GM23338 (cell line): ENCODE measurements at regions not wholly inside any gene's neighbourhood (a gene's known extent, or its start where the extent isn't known, plus 50 kb on each side); places are given as distances from the start of the nearest gene placed in this dataset.

ENCODE experiments used
- ATAC-seq: fragments of 200-7000 bp; cut with Tn5 transposase; 3 replicates; pipeline ENCODE4 v1.9.1; 2020
- DNase-seq: peaks from one replicate; pipeline ENCODE4 v3.0.0-alpha.2; 2015; ENCODE audit warnings: low spot score
- H2AFZ ChIP-seq: fragments of 200-600 bp; sonication (generic); 2 replicates; pipeline ENCODE4 v1.8.0; 2016; ENCODE audit warnings: antibody characterized with exemption, mild to moderate bottlenecking, moderate library complexity
- H3F3A ChIP-seq: fragments of 200-600 bp; sonication (generic); replicated peaks from 2 replicates; pipeline ENCODE4 v1.8.0; 2017; ENCODE audit warnings: antibody characterized with exemption, mixed run types, low read depth
- H3K27ac ChIP-seq: fragments of 200-600 bp; sonication (generic); 2 replicates; pipeline ENCODE4 v1.6.1; 2016; ENCODE audit warnings: low read depth
- H3K27me3 ChIP-seq: fragments of 200-600 bp; sonication (generic); 2 replicates; pipeline ENCODE4 v1.8.0; 2016; ENCODE audit warnings: mild to moderate bottlenecking, mixed run types, moderate library complexity; ENCODE audit not compliant: insufficient read depth
- H3K36me3 ChIP-seq: fragments of 200-600 bp; sonication (generic); 2 replicates; pipeline ENCODE4 v1.8.0; 2016; ENCODE audit warnings: mild to moderate bottlenecking; ENCODE audit not compliant: insufficient read depth
- H3K4me1 ChIP-seq: fragments of 200-600 bp; sonication (generic); 2 replicates; pipeline ENCODE4 v1.8.0; 2016; ENCODE audit warnings: mild to moderate bottlenecking, moderate library complexity; ENCODE audit not compliant: insufficient read depth
- H3K4me2 ChIP-seq: fragments of 200-600 bp; sonication (generic); 2 replicates; pipeline ENCODE4 v1.7.1; 2017; ENCODE audit warnings: mixed run types
- H3K4me3 ChIP-seq: fragments of 200-600 bp; sonication (generic); 2 replicates; pipeline ENCODE4 v1.6.1; 2016; ENCODE audit warnings: mixed run types
- H3K79me2 ChIP-seq: fragments of 200-600 bp; sonication (generic); replicated peaks from 2 replicates; pipeline ENCODE4 v1.8.0; 2017; ENCODE audit warnings: mild to moderate bottlenecking; ENCODE audit not compliant: insufficient read depth
- H3K9me2 ChIP-seq: fragments of 200-600 bp; sonication (generic); 2 replicates; pipeline ENCODE4 v1.8.0; 2017; ENCODE audit not compliant: insufficient read depth
- H4K20me1 ChIP-seq: fragments of 200-600 bp; sonication (generic); replicated peaks from 2 replicates; pipeline ENCODE4 v1.8.0; 2017; ENCODE audit warnings: mild to moderate bottlenecking; ENCODE audit not compliant: insufficient read depth
- H3K27ac Mint-ChIP-seq: 2 replicates; pipeline ENCODE4 v1.8.0; 2020; ENCODE audit warnings: inconsistent platforms, mild to moderate bottlenecking, moderate library complexity, mixed read lengths
- H3K27me3 Mint-ChIP-seq: 3 replicates; pipeline ENCODE4 v1.8.0; 2022; ENCODE audit warnings: low read depth, mild to moderate bottlenecking, moderate library complexity, mixed read lengths, inconsistent platforms; ENCODE audit not compliant: insufficient read depth, poor library complexity
- H3K36me3 Mint-ChIP-seq: 3 replicates; pipeline ENCODE4 v1.8.0; 2021; ENCODE audit warnings: low read depth, mild to moderate bottlenecking, inconsistent platforms, moderate library complexity, mixed read lengths
- H3K4me1 Mint-ChIP-seq: 3 replicates; pipeline ENCODE4 v1.8.0; 2020; ENCODE audit warnings: mild to moderate bottlenecking, inconsistent platforms, mixed read lengths
- H3K4me3 Mint-ChIP-seq: 3 replicates; pipeline ENCODE4 v1.8.0; 2021; ENCODE audit warnings: moderate library complexity, mild to moderate bottlenecking, inconsistent platforms, mixed read lengths
- H3K9me3 Mint-ChIP-seq: 3 replicates; pipeline ENCODE4 v1.8.0; 2020; ENCODE audit warnings: moderate library complexity, mild to moderate bottlenecking, inconsistent platforms, mixed read lengths
- CREB1 ChIP-seq: fragments of 250-450 bp; sonication (Bioruptor Pico); IDR thresholded peaks from 2 replicates; pipeline ENCODE4 v1.5.0; 2020; ENCODE audit warnings: low read depth, mild to moderate bottlenecking, moderate library complexity
- EZH2phosphoT487 ChIP-seq: fragments of 200-600 bp; sonication (generic); IDR thresholded peaks from one replicate; pipeline ENCODE4 v1.8.1; 2018; ENCODE audit warnings: antibody characterized with exemption; ENCODE audit not compliant: unreplicated experiment
- JUNB ChIP-seq: IDR thresholded peaks from one replicate; pipeline ENCODE4 v1.6.1; 2016; ENCODE audit warnings: antibody characterized with exemption; ENCODE audit not compliant: unreplicated experiment
- POLR2AphosphoS5 ChIP-seq: IDR thresholded peaks from 2 replicates; pipeline ENCODE4 v1.6.1; 2016; ENCODE audit warnings: antibody characterized with exemption, low read depth
- REST ChIP-seq: IDR thresholded peaks from one replicate; pipeline ENCODE4 v1.6.1; 2018; ENCODE audit warnings: antibody characterized with exemption; ENCODE audit not compliant: unreplicated experiment
- ZNF331 ChIP-seq: fragments of 250-450 bp; sonication (Bioruptor Pico); IDR thresholded peaks from 2 replicates; pipeline ENCODE4 v1.5.0; 2020; ENCODE audit warnings: low read depth, mild to moderate bottlenecking, moderate library complexity
- ZNF462 ChIP-seq: fragments of 250-450 bp; sonication (Bioruptor Pico); IDR thresholded peaks from 2 replicates; pipeline ENCODE4 v1.5.0; 2020; ENCODE audit warnings: mild to moderate bottlenecking, moderate library complexity

GRCh38 chr7:109735881-109736280, 1166.2 kb downstream of the DNAJB9 start (continued):
- TF ChIP-seq ZNF462 (CRISPR knock-in tag) (no peak), JUNB (no peak), ZNF331 (no peak), REST (no peak)

GRCh38 chr7:109745677-109746410, 1176.2 kb downstream of the DNAJB9 start:
- Histone ChIP-seq H3K4me2 (no peak overlapping the region), H2AFZ (no peak overlapping the region), H3K4me1 (no peaks in the 10 kb centered on the region), H3K36me3 (no peaks in the 10 kb centered on the region), H3K9me2 (no peaks in the 10 kb centered on the region; the same call in 1 of the 2 replicates), H3K4me3 (no peak overlapping the region), H3F3A (no peaks in the 10 kb centered on the region), H3K27me3 (no peaks in the 10 kb centered on the region), H3K79me2 (no peaks in the 10 kb centered on the region), H4K20me1 (no peaks in the 10 kb centered on the region), H3K27ac (no peak overlapping the region)
- Mint-ChIP-seq H3K36me3 (no peaks in the 10 kb centered on the region), H3K4me3 (no peak overlapping the region), H3K9me3 (no peaks in the 10 kb centered on the region), H3K4me1 (no peaks in the 10 kb centered on the region), H3K27me3 (no peaks in the 10 kb centered on the region), H3K27ac (no peak overlapping the region)
- TF ChIP-seq EZH2phosphoT487 (no peak), CREB1 (CRISPR knock-in tag) (no peak), POLR2AphosphoS5 (no peak)
- ATAC-seq, result no peak
- no peak for DNase-seq
